Hematopoietic multipotent progenitor cell treated with erythropoietin and hydrocortisone succinate and interleukin-3 and kit ligand, for 4 days (in vitro differentiated cells): ENCODE measurements at regions not wholly inside any gene's neighbourhood (a gene's known extent, or its start where the extent isn't known, plus 50 kb on each side); places are given as distances from the start of the nearest gene placed in this dataset.
"Not testable (repeated sequence)": the region's sequence is repeated elsewhere in the genome, so short reads cannot be mapped to it uniquely, and the experiment has no call there.

Experiments used
- DNase-seq: peaks from one replicate; pipeline ENCODE4 v3.0.0-alpha.2; 2015

DNA sequence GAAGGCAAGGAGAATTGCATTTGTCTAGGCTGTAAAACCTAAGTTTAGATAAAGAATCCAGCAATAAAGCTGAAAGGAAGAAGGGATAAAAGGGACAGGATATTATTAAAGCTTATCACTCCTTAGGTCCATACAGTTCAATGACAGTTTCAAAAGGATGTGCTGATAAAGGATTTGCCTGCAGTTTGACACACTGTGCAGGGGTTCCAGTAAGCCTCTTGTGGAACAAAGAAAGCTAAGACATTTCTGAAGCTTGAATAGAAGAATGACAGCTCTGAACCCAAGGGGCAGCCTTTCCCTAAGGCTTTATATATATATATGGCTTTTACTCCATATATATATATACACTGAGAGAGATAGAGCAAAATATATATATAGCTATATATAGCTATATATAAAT lies 276.8 kb upstream of the GRM3 start:
- DNase-seq: no peak

- not testable (repeated sequence) for DNase-seq
These were observed 303.3 kb upstream of the GRM3 start for GRCh38 chr7:86340407-86340806.

DNA sequence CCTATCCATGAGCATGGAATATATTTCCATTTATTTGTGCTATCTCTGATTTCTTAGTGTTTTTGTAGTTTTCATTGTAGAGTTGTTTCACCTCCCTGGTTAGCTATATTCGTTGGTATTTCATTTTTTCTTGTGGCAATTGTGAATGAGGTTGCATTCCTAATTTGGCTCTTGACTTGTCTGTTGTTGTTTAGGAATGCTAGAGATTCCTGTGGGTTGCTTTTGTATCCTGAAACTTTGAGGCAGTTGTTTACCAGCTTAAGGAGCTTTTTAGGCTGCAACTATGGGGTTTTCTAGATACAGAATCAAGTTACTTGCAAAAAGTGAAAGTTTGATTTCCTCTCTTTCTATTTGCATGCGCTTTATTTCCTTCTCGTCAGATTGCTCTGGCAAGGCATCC lies 304.7 kb upstream of the GRM3 start:
- DNase-seq: no peak

DNA sequence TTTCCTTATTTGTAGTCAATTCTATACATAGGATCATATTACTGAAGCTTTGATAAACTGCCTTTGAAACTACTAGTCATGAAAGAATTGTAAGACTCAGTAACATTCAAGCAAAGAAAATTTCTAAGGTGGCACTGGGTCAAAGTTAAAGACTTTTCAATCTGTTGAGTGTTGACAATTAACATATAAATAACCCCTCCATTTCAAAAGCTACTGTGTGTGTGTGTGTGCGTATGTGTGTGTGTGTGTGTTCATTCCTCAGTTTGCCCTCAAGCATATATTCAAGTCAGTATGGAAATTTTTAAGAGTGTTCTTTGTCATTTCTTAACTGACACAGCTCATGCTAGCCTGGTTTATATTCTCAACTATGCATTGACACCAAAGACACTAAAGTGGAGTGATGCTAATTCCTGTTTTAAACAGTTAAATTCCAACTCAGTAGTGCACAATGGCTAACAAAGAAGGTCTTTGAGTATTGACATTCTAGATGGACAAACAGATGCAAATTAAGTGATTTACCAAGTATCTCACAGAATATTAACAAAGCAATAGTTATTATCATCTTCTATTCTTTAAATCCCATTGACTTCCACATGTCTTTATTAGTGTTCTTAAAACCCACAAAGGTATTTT lies 314.8 kb upstream of the GRM3 start:
- no peak for DNase-seq

DNA sequence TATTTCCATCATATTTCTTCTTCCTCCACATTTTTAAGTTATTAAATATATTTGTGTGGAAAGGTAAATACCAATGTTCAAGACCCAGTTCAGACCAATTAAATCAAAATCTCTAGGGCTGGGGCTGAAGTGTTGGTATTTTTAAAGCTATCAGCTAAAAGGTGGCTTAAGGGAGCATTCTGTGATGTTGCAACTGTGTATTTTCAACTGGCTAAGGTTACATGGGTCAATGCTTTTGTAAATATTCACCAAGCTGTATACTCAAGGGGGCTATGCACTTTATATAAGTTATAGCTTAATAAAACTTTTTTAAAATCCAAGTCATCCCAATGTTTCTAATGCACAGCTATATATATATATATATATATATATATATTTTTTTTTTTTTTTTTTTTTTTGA lies 316.9 kb upstream of the GRM3 start:
- no peak for DNase-seq

- no peak for DNase-seq
These were observed 322.8 kb upstream of the GRM3 start for GRCh38 chr7:86320889-86321288.

- no peak for DNase-seq
These were observed 323.4 kb upstream of the GRM3 start for GRCh38 chr7:86320341-86320740.

- no peak for DNase-seq
These were observed 329.9 kb upstream of the GRM3 start for GRCh38 chr7:86313842-86314241.

GRCh38 chr7:86301301-86301700 lies 342.4 kb upstream of the GRM3 start:
- DNase-seq: no peak

GRCh38 chr7:86295526-86295925 lies 348.2 kb upstream of the GRM3 start:
- DNase-seq: no peak

GRCh38 chr7:86282014-86282682 lies 361.6 kb upstream of the GRM3 start:
- DNase-seq: no peak

DNA sequence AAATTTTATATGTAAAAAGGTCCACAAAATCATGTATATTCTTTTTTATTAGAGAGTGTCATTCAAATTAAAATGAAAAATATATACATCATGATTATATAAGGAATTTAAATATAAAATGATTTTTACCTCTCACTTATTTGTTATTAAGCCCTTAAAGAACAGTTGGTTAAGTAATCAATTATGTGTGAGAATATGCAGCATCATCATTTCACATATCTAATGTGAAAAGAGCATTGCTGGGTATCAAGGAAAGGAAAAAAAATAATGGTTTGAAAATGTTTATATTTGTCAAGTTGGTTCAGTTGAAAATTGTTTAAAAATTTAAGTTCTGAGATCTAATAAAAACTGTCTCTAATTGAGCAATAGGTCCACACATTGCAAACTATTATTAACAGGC lies 363.6 kb upstream of the GRM3 start:
- DNase-seq: no peak

- no peak for DNase-seq
These were observed 380.9 kb upstream of the GRM3 start for GRCh38 chr7:86262781-86263180.

- no peak for DNase-seq
These were observed 385.8 kb upstream of the GRM3 start for GRCh38 chr7:86257894-86258293.

DNA sequence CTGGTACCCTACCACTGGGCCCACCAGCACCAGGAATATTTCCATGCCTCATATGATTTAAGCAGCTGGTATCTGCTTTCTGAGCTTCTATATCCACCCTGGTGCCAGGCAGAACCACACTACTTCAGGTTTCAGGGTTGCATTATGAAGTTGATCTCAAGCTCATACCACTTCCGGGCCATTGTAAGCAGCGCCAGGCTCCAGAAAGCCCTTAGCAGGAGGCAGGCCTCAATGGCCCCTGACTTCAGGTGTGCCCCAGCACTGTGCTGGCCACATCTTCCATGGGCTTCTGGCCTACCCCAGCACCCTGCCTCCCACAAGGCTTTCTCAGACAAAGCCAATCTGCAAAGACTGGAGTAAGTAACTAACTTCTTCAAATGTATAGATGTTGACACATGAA lies 391.3 kb upstream of the GRM3 start:
- DNase-seq: no peak

GRCh38 chr7:86248977-86249376 lies 394.7 kb upstream of the GRM3 start:
- DNase-seq: no peak

- no peak for DNase-seq
These were observed 400.5 kb upstream of the GRM3 start for GRCh38 chr7:86243171-86243570.

GRCh38 chr7:86226191-86226590 lies 417.5 kb upstream of the GRM3 start:
- no peak for DNase-seq

- DNase-seq: no peak
These were observed 420.9 kb upstream of the GRM3 start for GRCh38 chr7:86222806-86223205.

DNA sequence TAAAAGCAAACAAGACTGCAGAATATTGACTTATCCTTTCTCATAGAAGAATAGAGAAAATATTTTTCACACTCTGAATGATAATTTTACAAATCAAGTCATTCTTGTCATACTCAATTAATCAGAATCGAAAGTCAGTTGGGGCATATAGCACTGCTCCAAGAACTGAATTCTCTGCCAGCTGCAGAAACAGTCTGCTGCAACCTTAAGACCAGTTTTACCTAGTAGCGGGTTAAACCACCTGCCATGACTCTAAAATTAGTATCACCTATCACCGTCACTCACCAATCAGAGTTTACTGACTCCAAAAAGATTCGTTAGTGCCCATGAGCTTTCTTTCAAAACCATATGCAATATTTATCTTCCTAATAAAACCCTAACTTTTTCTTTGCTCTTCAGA lies 429.0 kb upstream of the GRM3 start:
- DNase-seq: no peak

DNA sequence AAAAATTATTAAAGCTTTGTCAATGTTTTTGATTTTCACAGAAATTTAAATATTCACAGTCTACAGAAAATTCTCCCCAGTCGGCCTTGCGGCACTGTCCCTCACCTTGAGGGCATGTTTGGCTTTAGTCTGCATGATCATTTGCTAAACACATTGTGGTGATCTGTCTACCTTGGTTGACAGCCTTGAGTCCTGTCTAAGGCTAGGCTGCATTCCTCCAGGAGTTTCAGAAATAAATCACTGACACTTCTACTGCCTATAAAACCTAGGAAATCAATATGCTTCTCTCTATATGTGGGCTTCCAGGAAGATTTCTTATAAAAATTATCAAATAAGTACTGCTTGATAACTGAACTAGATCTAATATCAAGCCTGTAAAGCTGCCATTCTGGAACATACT lies 430.7 kb upstream of the GRM3 start:
- DNase-seq: no peak

DNA sequence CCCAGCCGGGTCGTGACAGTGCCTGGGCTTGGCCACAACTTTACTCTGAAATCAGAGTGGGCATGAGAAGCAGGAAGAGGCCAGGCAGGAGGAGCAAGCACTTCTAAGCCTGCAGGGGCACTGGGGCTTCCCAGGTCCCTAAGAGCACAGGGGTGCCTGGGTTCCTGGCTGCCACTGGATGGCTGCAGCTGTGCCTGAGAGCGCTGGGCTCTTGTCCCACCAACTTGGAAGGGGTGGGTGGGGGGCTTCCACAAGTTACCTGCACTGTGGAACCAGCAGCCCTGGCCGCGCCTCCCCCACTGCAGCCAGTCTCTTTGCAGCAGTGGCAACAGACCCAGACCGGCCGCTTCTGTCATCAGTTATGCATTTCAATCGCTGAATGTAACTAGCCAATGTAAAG lies 434.7 kb upstream of the GRM3 start:
- no peak for DNase-seq

DNA sequence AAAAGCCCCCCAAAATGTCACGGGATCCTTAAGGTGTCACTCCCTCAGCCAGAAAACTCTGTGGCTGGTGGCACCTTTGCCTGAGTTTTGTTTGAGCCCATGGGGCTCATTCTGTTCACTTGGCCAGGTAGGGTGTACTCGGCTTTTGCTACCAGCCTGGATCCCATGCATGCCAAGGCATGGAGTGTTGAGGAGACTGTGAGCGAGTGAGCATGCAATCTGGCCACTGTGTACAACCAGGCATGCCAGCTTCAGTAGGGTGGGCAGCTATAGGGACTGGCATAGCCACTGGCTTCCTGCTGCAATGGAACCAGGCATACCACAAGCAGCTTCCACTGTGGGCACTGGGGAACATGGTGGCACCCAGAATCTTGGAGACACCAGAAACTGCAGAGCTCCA lies 436.0 kb upstream of the GRM3 start:
- no peak for DNase-seq

DNA sequence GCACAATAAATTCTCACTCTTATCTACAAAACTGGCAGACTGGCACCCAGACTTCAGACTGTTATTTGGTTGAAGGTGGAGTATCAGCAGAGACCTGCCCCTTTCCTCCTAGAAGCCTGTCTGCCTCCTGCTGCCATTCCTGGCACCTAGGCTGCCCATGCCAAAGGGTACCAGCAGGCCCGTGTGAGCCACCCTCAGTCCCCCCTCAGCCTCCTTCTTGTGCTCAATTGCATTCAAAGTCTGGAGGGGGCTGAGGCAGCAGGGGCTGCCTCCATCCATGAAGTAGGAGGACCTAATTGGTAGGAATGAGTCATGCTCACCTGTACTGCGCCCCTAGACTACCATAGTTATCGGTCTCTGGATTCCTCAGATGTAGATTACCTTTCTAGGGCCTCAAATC lies 440.9 kb upstream of the GRM3 start:
- no peak for DNase-seq

- no peak for DNase-seq
These were observed 441.9 kb upstream of the GRM3 start for GRCh38 chr7:86201767-86202166.
